Choroid plexus epithelial cell (primary cell): ENCODE measurements at regions not wholly inside any gene's neighbourhood (a gene's known extent, or its start where the extent isn't known, plus 50 kb on each side); places are given as distances from the start of the nearest gene placed in this dataset.

ENCODE experiments used
- DNase-seq: peaks from one replicate; pipeline ENCODE4 v3.0.0-alpha.2; 2010; ENCODE audit warnings: low read depth
- H3K4me3 ChIP-seq: 2 replicates; pipeline ENCODE4 v1.5.1; 2011; ENCODE audit warnings: low read depth, mild to moderate bottlenecking, control low read depth, low read length, moderate library complexity
- CTCF ChIP-seq: conservative IDR thresholded peaks from 2 replicates; pipeline ENCODE4 v1.5.1; 2011; ENCODE audit warnings: low read depth, mild to moderate bottlenecking, control low read depth, inconsistent platforms, low read length, moderate library complexity

DNA sequence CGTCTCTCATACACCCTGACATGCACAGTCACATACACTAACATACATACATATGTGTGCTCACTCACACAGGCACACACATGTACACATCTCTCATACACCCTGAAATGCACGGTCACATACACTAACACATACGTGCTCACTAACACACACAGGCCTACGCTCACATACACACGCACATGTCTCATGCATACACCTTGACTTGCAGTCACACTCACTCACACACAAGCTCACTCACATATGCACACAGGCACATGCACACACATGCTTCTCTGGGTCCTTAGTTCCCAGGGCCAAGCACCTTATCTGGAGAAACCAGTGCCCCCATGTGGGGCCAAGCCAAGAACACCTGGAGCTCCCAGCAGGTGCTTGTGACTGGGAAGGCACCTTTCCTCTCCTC is 240.3 kb downstream of the RBFOX3 start:
- H3K4me3 ChIP-seq, result no peak overlapping the region
- no peak for DNase-seq
- TF ChIP-seq CTCF, result no peak

- DNase-seq, result no peak
- H3K4me3 ChIP-seq, result no peak overlapping the region
- no peak for TF ChIP-seq CTCF
These were observed 240.7 kb downstream of the RBFOX3 start for GRCh38 chr17:79370126-79370525.

- no peak for TF ChIP-seq CTCF
These were observed 241.3 kb downstream of the RBFOX3 start for GRCh38 chr17:79369532-79369931.

DNA sequence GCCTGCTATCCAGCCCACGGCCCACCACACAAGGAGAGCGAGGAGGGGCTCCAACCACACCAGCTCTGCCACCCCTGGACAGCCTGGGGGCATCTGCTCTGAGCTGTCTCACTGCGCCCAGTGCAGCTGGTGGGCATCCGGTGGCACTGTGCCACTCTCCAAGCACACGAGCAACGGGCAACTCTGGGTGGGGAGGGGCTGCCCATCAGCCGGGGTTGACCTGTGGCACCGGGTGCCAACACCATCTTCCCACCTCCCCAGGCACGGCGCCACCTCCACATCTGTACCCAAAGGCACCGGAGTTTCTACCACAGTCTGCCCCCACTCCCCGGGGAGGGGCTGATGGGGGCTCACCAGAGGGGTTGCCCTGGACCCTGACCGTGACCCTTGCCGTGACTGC is 241.8 kb downstream of the RBFOX3 start:
- no peak overlapping the region for H3K4me3 ChIP-seq
- no peak for TF ChIP-seq CTCF

More at GRCh38 chr17:79369532-79369931, 241.3 kb downstream of the RBFOX3 start:
- H3K4me3 ChIP-seq, result no peak overlapping the region
- DNase-seq, result no peak

GRCh38 chr17:79368521-79368920 is 242.3 kb downstream of the RBFOX3 start:
- no peak overlapping the region for H3K4me3 ChIP-seq
- no peak for DNase-seq
- no peak for TF ChIP-seq CTCF

More for the DNA sequence above, 241.8 kb downstream of the RBFOX3 start:
- DNase-seq, result no peak

- DNase-seq, result no peak
- TF ChIP-seq CTCF, result no peak
- H3K4me3 ChIP-seq, result no peak overlapping the region
These were observed 243.8 kb downstream of the RBFOX3 start for GRCh38 chr17:79366988-79367571.
